ENCODE measurements at regions not wholly inside any gene's neighbourhood (a gene's known extent, or its start where the extent isn't known, plus 50 kb on each side); places are given as distances from the start of the nearest gene placed in this dataset.

- TF ChIP-seq ZNF488 (tag by site-specific recombination; IDR thresholded peaks at IDR 0.05) (no peak), ZNF621 (tag by site-specific recombination; IDR thresholded peaks at IDR 0.05) (no peak), ZNF830 (tag by site-specific recombination; IDR thresholded peaks at IDR 0.05; ENCODE audit: low read depth) (no peak), CTCF (tag by site-specific recombination; IDR thresholded peaks at IDR 0.05) (no peak), ZNF155 (tag by site-specific recombination; IDR thresholded peaks at IDR 0.05) (no peak), ZNF518A (tag by site-specific recombination; conservative IDR thresholded peaks at IDR 0.05; ENCODE audit: low read depth) (no peak), ZSCAN23 (tag by site-specific recombination; IDR thresholded peaks at IDR 0.05) (no peak), ZSCAN16 (tag by site-specific recombination; IDR thresholded peaks at IDR 0.05) (no peak), ZNF548 (tag by site-specific recombination; IDR thresholded peaks at IDR 0.05) (no peak)
Measured at GRCh38 chr3:66747261-66747660, 246.4 kb upstream of the LRIG1 start.

Measured in HEK293 (cell line).